HUES48 (cell line): ENCODE measurements at regions not wholly inside any gene's neighbourhood (a gene's known extent, or its start where the extent isn't known, plus 50 kb on each side); places are given as distances from the start of the nearest gene placed in this dataset.
"Not testable (repeated sequence)": the region's sequence is repeated elsewhere in the genome, so short reads cannot be mapped to it uniquely, and the experiment has no call there.

Experiments
- H3K27ac ChIP-seq: one replicate; pipeline ENCODE4 v1.7.0; 2013; ENCODE audit warnings: low read depth, low read length, inconsistent platforms
- H3K27me3 ChIP-seq: 2 replicates; pipeline ENCODE4 v1.6.1; 2013; ENCODE audit warnings: mild to moderate bottlenecking, low read length; ENCODE audit not compliant: control insufficient read depth, insufficient read depth
- H3K36me3 ChIP-seq: 2 replicates; pipeline ENCODE4 v1.6.1; 2013; ENCODE audit warnings: low read length; ENCODE audit not compliant: control insufficient read depth, insufficient read depth
- H3K4me1 ChIP-seq: 2 replicates; pipeline ENCODE4 v1.6.1; 2013; ENCODE audit warnings: mild to moderate bottlenecking, low read length; ENCODE audit not compliant: control insufficient read depth, insufficient read depth
- H3K4me3 ChIP-seq: 2 replicates; pipeline ENCODE4 v1.5.1; 2013; ENCODE audit warnings: mild to moderate bottlenecking, low read depth, low read length
- H3K9ac ChIP-seq: 2 replicates; pipeline ENCODE4 v1.6.1; 2013; ENCODE audit warnings: mild to moderate bottlenecking, low read depth, low read length, moderate library complexity
- H3K9me3 ChIP-seq: 2 replicates; pipeline ENCODE4 v1.6.1; 2013; ENCODE audit warnings: low read length; ENCODE audit not compliant: control insufficient read depth, insufficient read depth

GRCh38 chr6:133788556-133788955 is 100.4 kb upstream of the TCF21 start:
- H3K36me3 ChIP-seq, result no peaks in the 10 kb centered on the region
- no peak overlapping the region for H3K9ac ChIP-seq
- no peak overlapping the region for H3K4me3 ChIP-seq
- no peaks in the 10 kb centered on the region for H3K9me3 ChIP-seq
- H3K27ac ChIP-seq, result no peak overlapping the region
- H3K4me1 ChIP-seq, result peaks cover 6% of the 10 kb centered on the region; the same call in 1 of the 2 replicates
- H3K27me3 ChIP-seq, result no peaks in the 10 kb centered on the region

GRCh38 chr6:133789449-133789848 is 99.5 kb upstream of the TCF21 start:
- H3K27me3 ChIP-seq, H3K4me1 ChIP-seq, H3K36me3 ChIP-seq, H3K4me3 ChIP-seq, H3K9me3 ChIP-seq, H3K27ac ChIP-seq, H3K9ac ChIP-seq: not testable (repeated sequence)

- H3K36me3 ChIP-seq, H3K9ac ChIP-seq, H3K27ac ChIP-seq, H3K9me3 ChIP-seq, H3K4me1 ChIP-seq, H3K4me3 ChIP-seq, H3K27me3 ChIP-seq: not testable (repeated sequence)
These were observed 98.2 kb upstream of the TCF21 start for GRCh38 chr6:133790756-133791155.

- H3K9ac ChIP-seq, H3K4me1 ChIP-seq: not testable (repeated sequence)
These were observed 93.9 kb upstream of the TCF21 start for GRCh38 chr6:133795051-133795450.

GRCh38 chr6:133796235-133796634 is 92.7 kb upstream of the TCF21 start:
- Histone ChIP-seq H3K27me3 (no peaks in the 10 kb centered on the region), H3K9ac (no peak overlapping the region), H3K4me3 (no peak overlapping the region), H3K36me3 (no peaks in the 10 kb centered on the region), H3K9me3 (no peaks in the 10 kb centered on the region), H3K4me1 (no peaks in the 10 kb centered on the region), H3K27ac (no peak overlapping the region)

More at GRCh38 chr6:133795051-133795450, 93.9 kb upstream of the TCF21 start:
- H3K27ac ChIP-seq, H3K4me3 ChIP-seq, H3K9me3 ChIP-seq, H3K36me3 ChIP-seq, H3K27me3 ChIP-seq: not testable (repeated sequence)

- Histone ChIP-seq H3K4me3 (no peak overlapping the region), H3K36me3 (no peaks in the 10 kb centered on the region), H3K9ac (no peak overlapping the region)
These were observed 89.9 kb upstream of the TCF21 start for GRCh38 chr6:133799043-133799442.

GRCh38 chr6:133802861-133803260 is 86.1 kb upstream of the TCF21 start:
- no peaks in the 10 kb centered on the region for H3K9me3 ChIP-seq

More at GRCh38 chr6:133799043-133799442, 89.9 kb upstream of the TCF21 start:
- Histone ChIP-seq H3K9me3 (no peaks in the 10 kb centered on the region), H3K4me1 (no peaks in the 10 kb centered on the region), H3K27me3 (no peaks in the 10 kb centered on the region), H3K27ac (no peak overlapping the region)

GRCh38 chr6:133804265-133804664 is 84.6 kb upstream of the TCF21 start:
- H3K27ac ChIP-seq, result no peak overlapping the region
- no peaks in the 10 kb centered on the region for H3K27me3 ChIP-seq
- no peak overlapping the region for H3K4me3 ChIP-seq
- no peaks in the 10 kb centered on the region for H3K9me3 ChIP-seq
- H3K4me1 ChIP-seq, result no peaks in the 10 kb centered on the region
- no peaks in the 10 kb centered on the region for H3K36me3 ChIP-seq
- no peak overlapping the region for H3K9ac ChIP-seq

More at GRCh38 chr6:133802861-133803260, 86.1 kb upstream of the TCF21 start:
- Histone ChIP-seq H3K9ac (no peak overlapping the region), H3K36me3 (no peaks in the 10 kb centered on the region), H3K27me3 (no peaks in the 10 kb centered on the region), H3K27ac (no peak overlapping the region), H3K4me1 (no peaks in the 10 kb centered on the region), H3K4me3 (no peak overlapping the region)

GRCh38 chr6:133805876-133806275 is 83.0 kb upstream of the TCF21 start:
- Histone ChIP-seq H3K27ac (no peak overlapping the region), H3K4me1 (no peaks in the 10 kb centered on the region), H3K27me3 (no peaks in the 10 kb centered on the region), H3K9ac (no peak overlapping the region), H3K36me3 (no peaks in the 10 kb centered on the region), H3K9me3 (no peaks in the 10 kb centered on the region; the same call in 1 of the 2 replicates), H3K4me3 (no peak overlapping the region)

- Histone ChIP-seq H3K36me3 (no peaks in the 10 kb centered on the region), H3K9ac (no peak overlapping the region), H3K27ac (no peak overlapping the region), H3K27me3 (no peaks in the 10 kb centered on the region), H3K9me3 (no peaks in the 10 kb centered on the region; the same call in 1 of the 2 replicates), H3K4me1 (no peaks in the 10 kb centered on the region), H3K4me3 (no peak overlapping the region)
These were observed 82.4 kb upstream of the TCF21 start for GRCh38 chr6:133806382-133807140.

GRCh38 chr6:133807501-133807900 is 81.4 kb upstream of the TCF21 start:
- H3K9me3 ChIP-seq, result no peaks in the 10 kb centered on the region; the same call in 1 of the 2 replicates
- H3K4me1 ChIP-seq, result no peaks in the 10 kb centered on the region
- H3K4me3 ChIP-seq, result no peak overlapping the region
- no peak overlapping the region for H3K9ac ChIP-seq
- no peaks in the 10 kb centered on the region for H3K36me3 ChIP-seq
- H3K27me3 ChIP-seq, result no peaks in the 10 kb centered on the region
- no peak overlapping the region for H3K27ac ChIP-seq
